ENCODE measurements at regions not wholly inside any gene's neighbourhood (a gene's known extent, or its start where the extent isn't known, plus 50 kb on each side); places are given as distances from the start of the nearest gene placed in this dataset.

- no peak for DNase-seq
Measured at GRCh38 chr12:106006382-106006781, 132.4 kb downstream of the NUAK1 start.

DNA sequence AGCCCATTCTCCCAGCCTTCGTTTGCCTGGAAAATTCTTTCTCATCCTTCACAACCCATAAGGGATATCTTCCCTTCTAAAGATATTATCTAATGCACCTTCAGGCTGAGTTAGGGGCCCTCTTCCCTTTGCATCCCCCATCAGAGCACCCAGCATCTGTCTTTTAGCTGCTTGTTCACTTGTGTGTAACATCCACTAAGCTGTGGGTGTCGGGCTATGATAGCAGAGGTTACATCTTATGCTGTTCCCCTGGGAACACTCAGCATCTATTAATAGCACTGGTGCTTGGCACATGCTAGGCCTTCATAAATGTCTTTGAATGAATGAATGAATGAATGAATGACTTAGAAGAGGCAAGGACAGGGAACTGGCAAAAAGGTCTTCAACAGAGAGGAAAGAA lies 131.8 kb downstream of the NUAK1 start:
- no peak for DNase-seq

GRCh38 chr12:106010741-106011140 lies 128.0 kb downstream of the NUAK1 start:
- DNase-seq, result no peak

Data from hippocampal formation (tissue), 2 donors.